ENCODE measurements at regions not wholly inside any gene's neighbourhood (a gene's known extent, or its start where the extent isn't known, plus 50 kb on each side); places are given as distances from the start of the nearest gene placed in this dataset.

GRCh38 chr10:124328477-124329220 lies 90.1 kb downstream of the OAT start:
- CTCF ChIA-PET, result no interaction called here
- H3K4me1 ChIP-seq (ENCODE audit: control insufficient read depth, insufficient read depth, low read length), result no peaks in the 10 kb centered on the region
- ATAC-seq, result no peak
- WGBS (ENCODE audit: insufficient coverage, insufficient replicate concordance, low lambda C conversion rate, missing lambda C conversion rate), result 26% methylated on average over 10 of the region's 10 CpGs
- no peak overlapping the region for H2AFZ ChIP-seq (ENCODE audit: control insufficient read depth, low read depth, low read length)
- no peak overlapping the region for H3K4me2 ChIP-seq (ENCODE audit: control insufficient read depth, insufficient read depth)
- in situ Hi-C loops (cut with MboI), result no loop called here
- no peaks in the 10 kb centered on the region for H3K79me2 ChIP-seq (ENCODE audit: control insufficient read depth, insufficient read depth, low read length)
- H3K9ac ChIP-seq (ENCODE audit: control insufficient read depth, insufficient read depth, low read length), result no peak overlapping the region
- H3K27me3 ChIP-seq (replicated peaks in 1 of 2; ENCODE audit: control insufficient read depth in 2 of 2, insufficient read depth in 2 of 2, low read length in 1 of 2), result no peaks in the 10 kb centered on the region
- RAD21 ChIA-PET (ENCODE audit: unreplicated experiment), result no interaction called here
- TF ChIP-seq BHLHE40 (IDR thresholded peaks at IDR 0.05; ENCODE audit: borderline replicate concordance in 1 of 2, low read depth in 2 of 2, low read length in 1 of 2) (no peak), NR2F1 (conservative IDR thresholded peaks at IDR 0.05) (no peak), SMC3 (IDR thresholded peaks at IDR 0.05; ENCODE audit: borderline replicate concordance, low read length) (no peak), MYC (IDR thresholded peaks at IDR 0.05; ENCODE audit: insufficient read depth, insufficient read length, insufficient replicate concordance, low read length, severe bottlenecking) (no peak), IRF4 (IDR thresholded peaks at IDR 0.05; ENCODE audit: low read depth, low read length) (no peak), ZNF217 (IDR thresholded peaks at IDR 0.05) (no peak), SREBF1 (IDR thresholded peaks at IDR 0.05; ENCODE audit: low read length) (no peak), FOS (IDR thresholded peaks at IDR 0.05; ENCODE audit: borderline replicate concordance, extremely low read depth, insufficient read length) (no peak), TARDBP (IDR thresholded peaks at IDR 0.05; ENCODE audit: borderline replicate concordance) (no peak), KLF5 (IDR thresholded peaks at IDR 0.05; ENCODE audit: partially characterized antibody) (no peak)
- TF ChIP-seq, protein P1, sequence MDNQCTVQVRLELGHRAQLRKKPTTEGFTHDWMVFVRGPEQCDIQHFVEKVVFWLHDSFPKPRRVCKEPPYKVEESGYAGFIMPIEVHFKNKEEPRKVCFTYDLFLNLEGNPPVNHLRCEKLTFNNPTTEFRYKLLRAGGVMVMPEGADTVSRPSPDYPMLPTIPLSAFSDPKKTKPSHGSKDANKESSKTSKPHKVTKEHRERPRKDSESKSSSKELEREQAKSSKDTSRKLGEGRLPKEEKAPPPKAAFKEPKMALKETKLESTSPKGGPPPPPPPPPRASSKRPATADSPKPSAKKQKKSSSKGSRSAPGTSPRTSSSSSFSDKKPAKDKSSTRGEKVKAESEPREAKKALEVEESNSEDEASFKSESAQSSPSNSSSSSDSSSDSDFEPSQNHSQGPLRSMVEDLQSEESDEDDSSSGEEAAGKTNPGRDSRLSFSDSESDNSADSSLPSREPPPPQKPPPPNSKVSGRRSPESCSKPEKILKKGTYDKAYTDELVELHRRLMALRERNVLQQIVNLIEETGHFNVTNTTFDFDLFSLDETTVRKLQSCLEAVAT (IDR thresholded peaks at IDR 0.05), result no peak
- TF ChIP-seq, protein P2, sequence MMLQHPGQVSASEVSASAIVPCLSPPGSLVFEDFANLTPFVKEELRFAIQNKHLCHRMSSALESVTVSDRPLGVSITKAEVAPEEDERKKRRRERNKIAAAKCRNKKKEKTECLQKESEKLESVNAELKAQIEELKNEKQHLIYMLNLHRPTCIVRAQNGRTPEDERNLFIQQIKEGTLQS (IDR thresholded peaks at IDR 0.05; ENCODE audit: borderline replicate concordance, extremely low read depth, low read depth, low read length), result no peak
- intact Hi-C loops (cut with micrococcal nuclease; ENCODE audit: unreplicated experiment), result no loop called here
- FAIRE-seq, result no peak
- H3K4me3 ChIP-seq, result no peak overlapping the region
- H3K27ac ChIP-seq (ENCODE audit: control insufficient read depth, insufficient read depth), result no peak overlapping the region
- H3K9me3 ChIP-seq (replicated peaks; ENCODE audit: control insufficient read depth, insufficient read depth, low read length), result no peaks in the 10 kb centered on the region; the same call in 1 of the 3 replicates
- DNase-seq (ENCODE audit: low read depth, low spot score), result no peak
- POLR2A ChIA-PET, result no interaction called here
- H3K36me3 ChIP-seq (ENCODE audit: control insufficient read depth in 2 of 2, insufficient read depth in 2 of 2, low read length in 1 of 2), result no peaks in the 10 kb centered on the region
- no TSS peak for BruUV-seq (replicated peaks)
- SMC1A ChIA-PET (ENCODE audit: uncharacterized antibody, unreplicated experiment), result no interaction called here
- no peaks in the 10 kb centered on the region for H4K20me1 ChIP-seq (ENCODE audit: control insufficient read depth, insufficient read depth)

Data from GM12878 (cell line).